ENCODE measurements at regions not wholly inside any gene's neighbourhood (a gene's known extent, or its start where the extent isn't known, plus 50 kb on each side); places are given as distances from the start of the nearest gene placed in this dataset.

- no peak for TF ChIP-seq EZH2 (IDR thresholded peaks at IDR 0.05; ENCODE audit: insufficient read depth, poor library complexity, severe bottlenecking)
- TF ChIP-seq EZH2phosphoT487 (IDR thresholded peaks at IDR 0.05; ENCODE audit: insufficient read depth, low read depth), result no peak
Observed at GRCh38 chr1:79496129-79496528, 489.6 kb upstream of the ADGRL4 start.

All from GM23248 (cell line).